ENCODE measurements at regions not wholly inside any gene's neighbourhood (a gene's known extent, or its start where the extent isn't known, plus 50 kb on each side); places are given as distances from the start of the nearest gene placed in this dataset.
"Not testable (repeated sequence)": the region's sequence is repeated elsewhere in the genome, so short reads cannot be mapped to it uniquely, and the experiment has no call there.

DNA sequence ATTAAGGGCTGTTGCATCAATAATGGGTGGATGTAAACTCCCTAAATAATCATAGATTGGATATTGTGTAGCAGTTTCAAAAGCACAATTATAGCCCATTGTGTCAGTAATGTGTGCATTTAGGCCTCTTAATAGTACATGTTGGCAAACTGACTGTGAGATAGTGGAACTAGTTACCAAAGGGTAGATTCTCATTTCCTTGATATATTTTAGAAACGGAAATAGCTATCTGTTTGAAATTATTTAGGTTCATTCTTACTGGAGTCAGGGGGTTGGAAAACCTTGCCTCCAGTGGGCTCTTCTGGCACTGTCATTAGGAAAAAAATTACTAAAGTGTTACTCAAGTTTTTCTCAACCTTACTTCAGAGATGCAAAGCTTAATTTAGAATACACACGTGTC lies 1074.9 kb downstream of the PCDH17 start:
- Mint-ChIP-seq H3K9me3 (ENCODE audit: low read depth, unreplicated experiment) (peaks cover 8% of the 10 kb centered on the region), H3K4me1 (ENCODE audit: low read depth, unreplicated experiment) (no peaks in the 10 kb centered on the region), H3K27ac (ENCODE audit: unreplicated experiment) (no peak overlapping the region), H3K36me3 (ENCODE audit: insufficient read depth, unreplicated experiment) (no peaks in the 10 kb centered on the region), H3K4me3 (ENCODE audit: low read depth, unreplicated experiment) (no peak overlapping the region), H3K27me3 (ENCODE audit: unreplicated experiment) (no peaks in the 10 kb centered on the region)
- CTCF ChIA-PET, result no interaction called here
- DNase-seq, result no peak
- intact Hi-C loops (cut with micrococcal nuclease; ENCODE audit: unreplicated experiment), result no loop called here
- TF ChIP-seq, protein P1, sequence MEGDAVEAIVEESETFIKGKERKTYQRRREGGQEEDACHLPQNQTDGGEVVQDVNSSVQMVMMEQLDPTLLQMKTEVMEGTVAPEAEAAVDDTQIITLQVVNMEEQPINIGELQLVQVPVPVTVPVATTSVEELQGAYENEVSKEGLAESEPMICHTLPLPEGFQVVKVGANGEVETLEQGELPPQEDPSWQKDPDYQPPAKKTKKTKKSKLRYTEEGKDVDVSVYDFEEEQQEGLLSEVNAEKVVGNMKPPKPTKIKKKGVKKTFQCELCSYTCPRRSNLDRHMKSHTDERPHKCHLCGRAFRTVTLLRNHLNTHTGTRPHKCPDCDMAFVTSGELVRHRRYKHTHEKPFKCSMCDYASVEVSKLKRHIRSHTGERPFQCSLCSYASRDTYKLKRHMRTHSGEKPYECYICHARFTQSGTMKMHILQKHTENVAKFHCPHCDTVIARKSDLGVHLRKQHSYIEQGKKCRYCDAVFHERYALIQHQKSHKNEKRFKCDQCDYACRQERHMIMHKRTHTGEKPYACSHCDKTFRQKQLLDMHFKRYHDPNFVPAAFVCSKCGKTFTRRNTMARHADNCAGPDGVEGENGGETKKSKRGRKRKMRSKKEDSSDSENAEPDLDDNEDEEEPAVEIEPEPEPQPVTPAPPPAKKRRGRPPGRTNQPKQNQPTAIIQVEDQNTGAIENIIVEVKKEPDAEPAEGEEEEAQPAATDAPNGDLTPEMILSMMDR (IDR thresholded peaks at IDR 0.05; ENCODE audit: unreplicated experiment), result no peak
- BruUV-seq (replicated peaks), result no TSS peak

DNA sequence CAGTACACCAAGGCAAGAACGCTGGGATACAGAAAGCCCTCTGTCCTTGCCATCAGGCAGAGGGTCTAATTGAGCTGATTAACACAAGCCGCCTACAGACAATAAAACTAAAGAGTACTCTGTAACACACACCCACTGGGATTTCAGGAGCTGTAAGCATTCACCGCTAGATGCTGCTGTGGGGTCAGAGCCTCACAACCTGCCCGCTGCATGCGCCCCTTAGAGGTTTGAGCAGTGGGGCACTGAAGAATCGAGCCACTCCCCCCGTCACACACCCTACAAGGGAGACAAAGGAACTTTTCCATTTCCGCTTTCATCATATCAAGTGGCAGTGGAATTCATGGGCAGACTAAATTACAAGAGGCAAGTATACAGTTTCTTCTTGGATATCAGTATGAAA lies 1080.6 kb downstream of the PCDH17 start:
- BruUV-seq (replicated peaks), result no TSS peak
- H3K4me3 Mint-ChIP-seq (ENCODE audit: low read depth, unreplicated experiment), result no peak overlapping the region
- no peak for DNase-seq
- TF ChIP-seq, protein P1 (IDR thresholded peaks at IDR 0.05; ENCODE audit: unreplicated experiment), result no peak
- CTCF ChIA-PET, result no interaction called here
- no peaks in the 10 kb centered on the region for H3K36me3 Mint-ChIP-seq (ENCODE audit: insufficient read depth, unreplicated experiment)
- no peak overlapping the region for H3K27ac Mint-ChIP-seq (ENCODE audit: unreplicated experiment)
- no peaks in the 10 kb centered on the region for H3K4me1 Mint-ChIP-seq (ENCODE audit: low read depth, unreplicated experiment)
- peaks cover 4% of the 10 kb centered on the region for H3K9me3 Mint-ChIP-seq (ENCODE audit: low read depth, unreplicated experiment)
- no peaks in the 10 kb centered on the region for H3K27me3 Mint-ChIP-seq (ENCODE audit: unreplicated experiment)
- intact Hi-C loops (cut with micrococcal nuclease; ENCODE audit: unreplicated experiment), result no loop called here

DNA sequence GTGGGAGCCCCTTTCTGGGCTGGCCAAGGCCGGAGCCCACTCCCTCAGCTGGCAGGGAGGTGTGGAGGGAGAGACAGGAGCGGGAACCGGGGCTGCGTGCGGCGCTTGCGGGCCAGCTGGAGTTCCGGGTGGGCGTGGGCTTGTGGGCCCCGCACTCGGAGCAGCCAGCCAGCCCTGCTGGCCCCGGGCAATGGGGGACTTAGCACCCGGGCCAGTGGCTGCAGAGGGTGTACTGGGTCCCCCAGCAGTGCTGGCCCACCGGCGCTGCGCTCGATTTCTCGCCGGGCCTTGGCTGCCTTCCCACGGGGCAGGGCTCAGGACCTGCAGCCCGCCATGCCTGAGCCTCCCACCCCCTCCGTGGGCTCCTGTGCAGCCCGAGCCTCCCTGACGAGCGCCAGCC lies 1082.5 kb downstream of the PCDH17 start:
- intact Hi-C loops (cut with micrococcal nuclease; ENCODE audit: unreplicated experiment); H3K9me3 Mint-ChIP-seq (ENCODE audit: low read depth, unreplicated experiment); DNase-seq; H3K4me3 Mint-ChIP-seq (ENCODE audit: low read depth, unreplicated experiment); H3K4me1 Mint-ChIP-seq (ENCODE audit: low read depth, unreplicated experiment); H3K27me3 Mint-ChIP-seq (ENCODE audit: unreplicated experiment); H3K36me3 Mint-ChIP-seq (ENCODE audit: insufficient read depth, unreplicated experiment); H3K27ac Mint-ChIP-seq (ENCODE audit: unreplicated experiment); BruUV-seq (replicated peaks); CTCF ChIA-PET: not testable (repeated sequence)

DNA sequence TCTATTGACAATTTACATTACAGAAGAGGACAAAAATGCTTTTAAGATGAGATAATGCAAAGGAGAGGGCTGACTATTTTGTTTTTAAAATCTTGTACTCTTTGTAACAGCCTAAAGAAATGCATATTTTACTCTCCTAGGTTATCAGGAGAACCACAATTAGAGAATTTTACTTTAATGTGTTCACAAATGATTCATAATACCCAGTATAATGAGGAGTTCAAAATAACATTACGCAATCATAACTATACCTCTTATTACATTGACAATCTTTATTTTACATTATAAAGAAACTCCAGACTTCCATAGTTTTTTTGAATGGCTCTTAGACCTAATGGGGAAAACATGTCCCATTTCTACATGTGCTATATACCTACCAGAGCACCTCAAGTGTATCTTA lies 1089.7 kb downstream of the PCDH17 start:
- Mint-ChIP-seq H3K9me3 (ENCODE audit: low read depth, unreplicated experiment) (no peaks in the 10 kb centered on the region), H3K4me1 (ENCODE audit: low read depth, unreplicated experiment) (no peaks in the 10 kb centered on the region), H3K27ac (ENCODE audit: unreplicated experiment) (no peak overlapping the region), H3K36me3 (ENCODE audit: insufficient read depth, unreplicated experiment) (no peaks in the 10 kb centered on the region), H3K4me3 (ENCODE audit: low read depth, unreplicated experiment) (no peak overlapping the region), H3K27me3 (ENCODE audit: unreplicated experiment) (no peaks in the 10 kb centered on the region)
- TF ChIP-seq, protein P1 (IDR thresholded peaks at IDR 0.05; ENCODE audit: unreplicated experiment), result no peak
- CTCF ChIA-PET, result no interaction called here
- DNase-seq, result no peak
- no TSS peak for BruUV-seq (replicated peaks)
- intact Hi-C loops (cut with micrococcal nuclease; ENCODE audit: unreplicated experiment), result no loop called here

DNA sequence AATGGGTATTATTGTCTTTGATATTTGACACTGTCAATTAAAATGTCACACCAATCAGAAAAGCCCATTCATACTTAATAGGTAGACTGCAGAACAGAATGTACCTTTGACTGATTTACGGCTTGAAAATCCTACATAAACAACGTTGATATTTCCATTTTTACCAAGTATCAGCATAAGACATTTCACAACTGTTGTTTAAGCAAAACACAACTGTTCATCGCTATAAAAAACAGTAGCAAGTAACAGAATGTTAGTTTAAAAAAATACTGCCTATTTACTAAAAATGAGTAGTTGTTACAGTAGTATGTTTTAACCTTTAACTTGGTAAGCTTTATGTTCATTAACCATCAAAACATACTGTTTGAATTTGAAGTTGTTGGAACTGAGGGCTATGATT lies 1096.6 kb downstream of the PCDH17 start:
- Mint-ChIP-seq H3K4me3 (ENCODE audit: low read depth, unreplicated experiment) (no peak overlapping the region), H3K4me1 (ENCODE audit: low read depth, unreplicated experiment) (no peaks in the 10 kb centered on the region), H3K27me3 (ENCODE audit: unreplicated experiment) (no peaks in the 10 kb centered on the region), H3K36me3 (ENCODE audit: insufficient read depth, unreplicated experiment) (no peaks in the 10 kb centered on the region), H3K27ac (ENCODE audit: unreplicated experiment) (no peak overlapping the region), H3K9me3 (ENCODE audit: low read depth, unreplicated experiment) (no peaks in the 10 kb centered on the region)
- BruUV-seq (replicated peaks), result no TSS peak
- no peak for DNase-seq
- TF ChIP-seq, protein P1 (IDR thresholded peaks at IDR 0.05; ENCODE audit: unreplicated experiment), result no peak
- intact Hi-C loops (cut with micrococcal nuclease; ENCODE audit: unreplicated experiment), result no loop called here
- CTCF ChIA-PET, result no interaction called here
